A549 (cell line): ENCODE measurements at regions not wholly inside any gene's neighbourhood (a gene's known extent, or its start where the extent isn't known, plus 50 kb on each side); places are given as distances from the start of the nearest gene placed in this dataset.

ENCODE experiments used
- EP300 ChIP-seq, 2 experiments: fragments of >200 bp; sonication (Bioruptor Twin); formaldehyde crosslinking; IDR thresholded peaks; 2 replicates in 1 of 2; 3 replicates in 1 of 2; pipeline ENCODE4 v1.6.1; 2016 to 2017
- FOSL2 ChIP-seq, 2 experiments: fragments of 450-650 bp in 1 of 2; fragments of >200 bp in 1 of 2; sonication (Bioruptor Twin) in 1 of 2; formaldehyde crosslinking; IDR thresholded peaks; 2 replicates each; pipeline versions ENCODE4 v1.5.0 to v1.6.1; 2016 to 2020; ENCODE audit warnings: mild to moderate bottlenecking in 1 of 2, moderate library complexity in 1 of 2
- GATA3 ChIP-seq: IDR thresholded peaks from 2 replicates; pipeline ENCODE4 v1.6.1; 2012; ENCODE audit warnings: borderline replicate concordance
- POLR2A ChIP-seq: IDR thresholded peaks from 2 replicates; pipeline ENCODE4 v1.6.1; 2012; ENCODE audit warnings: mild to moderate bottlenecking, low read length
- TF ChIP-seq, protein P1 (sequence below): fragments of >200 bp; sonication (Bioruptor Twin); formaldehyde crosslinking; IDR thresholded peaks from 3 replicates; pipeline ENCODE4 v1.5.1; 2016

DNA sequence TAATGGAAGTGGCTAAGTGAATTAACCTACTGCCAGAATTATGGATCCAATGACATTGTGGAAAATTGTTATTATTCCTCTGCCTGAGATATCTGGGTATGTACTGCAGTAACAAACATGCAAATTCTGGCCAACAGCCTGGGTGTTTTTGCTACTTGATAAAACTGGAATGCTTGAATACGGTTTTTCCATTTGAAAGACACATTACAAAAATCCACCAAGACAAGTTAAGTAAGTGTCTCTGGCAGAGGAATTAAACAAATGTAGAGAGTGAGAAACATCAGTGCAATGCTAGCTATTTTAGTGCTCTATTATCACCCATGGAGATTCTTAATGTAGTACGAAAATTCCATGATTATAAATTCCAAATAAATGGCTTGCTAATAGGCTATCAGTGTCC lies 312.4 kb upstream of the MEIS1 start:
- TF ChIP-seq, protein P1, sequence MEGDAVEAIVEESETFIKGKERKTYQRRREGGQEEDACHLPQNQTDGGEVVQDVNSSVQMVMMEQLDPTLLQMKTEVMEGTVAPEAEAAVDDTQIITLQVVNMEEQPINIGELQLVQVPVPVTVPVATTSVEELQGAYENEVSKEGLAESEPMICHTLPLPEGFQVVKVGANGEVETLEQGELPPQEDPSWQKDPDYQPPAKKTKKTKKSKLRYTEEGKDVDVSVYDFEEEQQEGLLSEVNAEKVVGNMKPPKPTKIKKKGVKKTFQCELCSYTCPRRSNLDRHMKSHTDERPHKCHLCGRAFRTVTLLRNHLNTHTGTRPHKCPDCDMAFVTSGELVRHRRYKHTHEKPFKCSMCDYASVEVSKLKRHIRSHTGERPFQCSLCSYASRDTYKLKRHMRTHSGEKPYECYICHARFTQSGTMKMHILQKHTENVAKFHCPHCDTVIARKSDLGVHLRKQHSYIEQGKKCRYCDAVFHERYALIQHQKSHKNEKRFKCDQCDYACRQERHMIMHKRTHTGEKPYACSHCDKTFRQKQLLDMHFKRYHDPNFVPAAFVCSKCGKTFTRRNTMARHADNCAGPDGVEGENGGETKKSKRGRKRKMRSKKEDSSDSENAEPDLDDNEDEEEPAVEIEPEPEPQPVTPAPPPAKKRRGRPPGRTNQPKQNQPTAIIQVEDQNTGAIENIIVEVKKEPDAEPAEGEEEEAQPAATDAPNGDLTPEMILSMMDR: no peak
- no peak for TF ChIP-seq GATA3
- no peak for TF ChIP-seq EP300 (IDR thresholded peaks at IDR 0.05)
- TF ChIP-seq FOSL2 (IDR thresholded peaks at IDR 0.05): no peak
- TF ChIP-seq FOSL2 (CRISPR knock-in tag; IDR thresholded peaks at IDR 0.05): no peak
- TF ChIP-seq POLR2A: no peak
